ENCODE measurements at regions not wholly inside any gene's neighbourhood (a gene's known extent, or its start where the extent isn't known, plus 50 kb on each side); places are given as distances from the start of the nearest gene placed in this dataset.

DNA sequence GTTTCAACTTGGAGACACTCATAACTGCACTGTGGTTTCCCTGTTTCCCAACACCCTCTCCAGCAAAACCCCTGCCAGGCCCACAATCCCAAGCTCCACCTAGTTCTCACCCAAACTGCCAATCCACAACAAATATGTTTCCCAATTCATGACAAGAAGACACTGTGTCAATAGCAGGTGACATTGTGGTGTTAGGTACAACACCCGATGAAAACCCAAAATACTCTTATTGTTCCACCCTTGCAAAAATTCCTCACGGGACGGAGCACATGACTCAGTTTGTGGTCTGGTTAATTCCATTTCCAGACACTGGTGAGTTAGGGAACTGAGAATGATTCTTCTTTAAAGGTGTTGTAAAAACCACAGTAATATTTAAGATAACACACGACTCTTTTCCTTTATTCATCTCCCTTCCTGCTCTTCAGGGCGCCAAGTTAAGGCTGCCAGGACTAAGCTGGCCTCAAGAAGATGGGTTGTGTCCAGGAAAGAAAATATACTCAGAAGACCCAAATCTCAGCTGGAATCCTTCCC, 735.5 kb downstream of the MED13L start (continued):
- TF ChIP-seq, protein P1, sequence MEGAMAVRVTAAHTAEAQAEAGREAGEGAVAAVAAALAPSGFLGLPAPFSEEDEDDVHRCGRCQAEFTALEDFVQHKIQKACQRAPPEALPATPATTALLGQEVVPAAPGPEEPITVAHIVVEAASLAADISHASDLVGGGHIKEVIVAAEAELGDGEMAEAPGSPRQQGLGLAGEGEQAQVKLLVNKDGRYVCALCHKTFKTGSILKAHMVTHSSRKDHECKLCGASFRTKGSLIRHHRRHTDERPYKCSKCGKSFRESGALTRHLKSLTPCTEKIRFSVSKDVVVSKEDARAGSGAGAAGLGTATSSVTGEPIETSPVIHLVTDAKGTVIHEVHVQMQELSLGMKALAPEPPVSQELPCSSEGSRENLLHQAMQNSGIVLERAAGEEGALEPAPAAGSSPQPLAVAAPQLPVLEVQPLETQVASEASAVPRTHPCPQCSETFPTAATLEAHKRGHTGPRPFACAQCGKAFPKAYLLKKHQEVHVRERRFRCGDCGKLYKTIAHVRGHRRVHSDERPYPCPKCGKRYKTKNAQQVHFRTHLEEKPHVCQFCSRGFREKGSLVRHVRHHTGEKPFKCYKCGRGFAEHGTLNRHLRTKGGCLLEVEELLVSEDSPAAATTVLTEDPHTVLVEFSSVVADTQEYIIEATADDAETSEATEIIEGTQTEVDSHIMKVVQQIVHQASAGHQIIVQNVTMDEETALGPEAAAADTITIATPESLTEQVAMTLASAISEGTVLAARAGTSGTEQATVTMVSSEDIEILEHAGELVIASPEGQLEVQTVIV (CRISPR knock-in tag; IDR thresholded peaks at IDR 0.05; ENCODE audit: borderline replicate concordance): no peak
- TF ChIP-seq ZNF41 (CRISPR knock-in tag; conservative IDR thresholded peaks at IDR 0.05) (no peak), FOXJ3 (CRISPR knock-in tag; IDR thresholded peaks at IDR 0.05) (no peak), MAFF (IDR thresholded peaks at IDR 0.05; ENCODE audit: low read length) (no peak), ZNF551 (CRISPR knock-in tag; IDR thresholded peaks at IDR 0.05) (no peak)
- TF ChIP-seq, protein P2, sequence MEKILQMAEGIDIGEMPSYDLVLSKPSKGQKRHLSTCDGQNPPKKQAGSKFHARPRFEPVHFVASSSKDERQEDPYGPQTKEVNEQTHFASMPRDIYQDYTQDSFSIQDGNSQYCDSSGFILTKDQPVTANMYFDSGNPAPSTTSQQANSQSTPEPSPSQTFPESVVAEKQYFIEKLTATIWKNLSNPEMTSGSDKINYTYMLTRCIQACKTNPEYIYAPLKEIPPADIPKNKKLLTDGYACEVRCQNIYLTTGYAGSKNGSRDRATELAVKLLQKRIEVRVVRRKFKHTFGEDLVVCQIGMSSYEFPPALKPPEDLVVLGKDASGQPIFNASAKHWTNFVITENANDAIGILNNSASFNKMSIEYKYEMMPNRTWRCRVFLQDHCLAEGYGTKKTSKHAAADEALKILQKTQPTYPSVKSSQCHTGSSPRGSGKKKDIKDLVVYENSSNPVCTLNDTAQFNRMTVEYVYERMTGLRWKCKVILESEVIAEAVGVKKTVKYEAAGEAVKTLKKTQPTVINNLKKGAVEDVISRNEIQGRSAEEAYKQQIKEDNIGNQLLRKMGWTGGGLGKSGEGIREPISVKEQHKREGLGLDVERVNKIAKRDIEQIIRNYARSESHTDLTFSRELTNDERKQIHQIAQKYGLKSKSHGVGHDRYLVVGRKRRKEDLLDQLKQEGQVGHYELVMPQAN (IDR thresholded peaks at IDR 0.05; ENCODE audit: borderline replicate concordance): no peak
- TF ChIP-seq, protein P3, sequence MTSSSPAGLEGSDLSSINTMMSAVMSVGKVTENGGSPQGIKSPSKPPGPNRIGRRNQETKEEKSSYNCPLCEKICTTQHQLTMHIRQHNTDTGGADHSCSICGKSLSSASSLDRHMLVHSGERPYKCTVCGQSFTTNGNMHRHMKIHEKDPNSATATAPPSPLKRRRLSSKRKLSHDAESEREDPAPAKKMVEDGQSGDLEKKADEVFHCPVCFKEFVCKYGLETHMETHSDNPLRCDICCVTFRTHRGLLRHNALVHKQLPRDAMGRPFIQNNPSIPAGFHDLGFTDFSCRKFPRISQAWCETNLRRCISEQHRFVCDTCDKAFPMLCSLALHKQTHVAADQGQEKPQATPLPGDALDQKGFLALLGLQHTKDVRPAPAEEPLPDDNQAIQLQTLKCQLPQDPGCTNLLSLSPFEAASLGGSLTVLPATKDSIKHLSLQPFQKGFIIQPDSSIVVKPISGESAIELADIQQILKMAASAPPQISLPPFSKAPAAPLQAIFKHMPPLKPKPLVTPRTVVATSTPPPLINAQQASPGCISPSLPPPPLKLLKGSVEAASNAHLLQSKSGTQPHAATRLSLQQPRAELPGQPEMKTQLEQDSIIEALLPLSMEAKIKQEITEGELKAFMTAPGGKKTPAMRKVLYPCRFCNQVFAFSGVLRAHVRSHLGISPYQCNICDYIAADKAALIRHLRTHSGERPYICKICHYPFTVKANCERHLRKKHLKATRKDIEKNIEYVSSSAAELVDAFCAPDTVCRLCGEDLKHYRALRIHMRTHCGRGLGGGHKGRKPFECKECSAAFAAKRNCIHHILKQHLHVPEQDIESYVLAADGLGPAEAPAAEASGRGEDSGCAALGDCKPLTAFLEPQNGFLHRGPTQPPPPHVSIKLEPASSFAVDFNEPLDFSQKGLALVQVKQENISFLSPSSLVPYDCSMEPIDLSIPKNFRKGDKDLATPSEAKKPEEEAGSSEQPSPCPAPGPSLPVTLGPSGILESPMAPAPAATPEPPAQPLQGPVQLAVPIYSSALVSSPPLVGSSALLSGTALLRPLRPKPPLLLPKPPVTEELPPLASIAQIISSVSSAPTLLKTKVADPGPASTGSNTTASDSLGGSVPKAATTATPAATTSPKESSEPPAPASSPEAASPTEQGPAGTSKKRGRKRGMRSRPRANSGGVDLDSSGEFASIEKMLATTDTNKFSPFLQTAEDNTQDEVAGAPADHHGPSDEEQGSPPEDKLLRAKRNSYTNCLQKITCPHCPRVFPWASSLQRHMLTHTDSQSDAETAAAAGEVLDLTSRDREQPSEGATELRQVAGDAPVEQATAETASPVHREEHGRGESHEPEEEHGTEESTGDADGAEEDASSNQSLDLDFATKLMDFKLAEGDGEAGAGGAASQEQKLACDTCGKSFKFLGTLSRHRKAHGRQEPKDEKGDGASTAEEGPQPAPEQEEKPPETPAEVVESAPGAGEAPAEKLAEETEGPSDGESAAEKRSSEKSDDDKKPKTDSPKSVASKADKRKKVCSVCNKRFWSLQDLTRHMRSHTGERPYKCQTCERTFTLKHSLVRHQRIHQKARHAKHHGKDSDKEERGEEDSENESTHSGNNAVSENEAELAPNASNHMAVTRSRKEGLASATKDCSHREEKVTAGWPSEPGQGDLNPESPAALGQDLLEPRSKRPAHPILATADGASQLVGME (CRISPR knock-in tag; IDR thresholded peaks at IDR 0.05): no peak

Measured in K562 (cell line).